ENCODE measurements at regions not wholly inside any gene's neighbourhood (a gene's known extent, or its start where the extent isn't known, plus 50 kb on each side); places are given as distances from the start of the nearest gene placed in this dataset.

DNA sequence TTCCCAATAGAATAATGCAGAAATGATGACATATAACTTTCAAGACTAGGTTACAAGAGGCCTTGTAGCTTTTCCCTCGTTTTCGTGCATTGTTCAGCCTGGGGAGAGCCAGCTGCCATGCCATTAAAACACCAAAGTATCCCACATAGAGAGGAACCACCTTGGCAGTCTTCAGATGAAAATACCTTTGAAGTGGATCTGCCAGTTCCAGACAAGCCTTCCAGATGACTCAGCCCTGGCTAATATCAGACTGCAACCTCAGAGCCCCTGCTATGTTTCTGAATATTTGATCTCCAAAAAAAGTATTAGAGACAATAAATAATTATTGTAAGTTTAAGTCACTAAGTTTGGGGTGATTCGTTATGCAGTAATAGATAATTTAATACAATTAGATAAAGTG, 294.3 kb upstream of the GBE1 start:
- WGBS, 2 donors, result 75 to 77% methylated on average over 3 of the region's 3 CpGs
- no peak for TF ChIP-seq POLR2A (IDR thresholded peaks at IDR 0.05)
- TF ChIP-seq, protein P1, sequence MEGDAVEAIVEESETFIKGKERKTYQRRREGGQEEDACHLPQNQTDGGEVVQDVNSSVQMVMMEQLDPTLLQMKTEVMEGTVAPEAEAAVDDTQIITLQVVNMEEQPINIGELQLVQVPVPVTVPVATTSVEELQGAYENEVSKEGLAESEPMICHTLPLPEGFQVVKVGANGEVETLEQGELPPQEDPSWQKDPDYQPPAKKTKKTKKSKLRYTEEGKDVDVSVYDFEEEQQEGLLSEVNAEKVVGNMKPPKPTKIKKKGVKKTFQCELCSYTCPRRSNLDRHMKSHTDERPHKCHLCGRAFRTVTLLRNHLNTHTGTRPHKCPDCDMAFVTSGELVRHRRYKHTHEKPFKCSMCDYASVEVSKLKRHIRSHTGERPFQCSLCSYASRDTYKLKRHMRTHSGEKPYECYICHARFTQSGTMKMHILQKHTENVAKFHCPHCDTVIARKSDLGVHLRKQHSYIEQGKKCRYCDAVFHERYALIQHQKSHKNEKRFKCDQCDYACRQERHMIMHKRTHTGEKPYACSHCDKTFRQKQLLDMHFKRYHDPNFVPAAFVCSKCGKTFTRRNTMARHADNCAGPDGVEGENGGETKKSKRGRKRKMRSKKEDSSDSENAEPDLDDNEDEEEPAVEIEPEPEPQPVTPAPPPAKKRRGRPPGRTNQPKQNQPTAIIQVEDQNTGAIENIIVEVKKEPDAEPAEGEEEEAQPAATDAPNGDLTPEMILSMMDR (IDR thresholded peaks at IDR 0.05), result no peak

DNA sequence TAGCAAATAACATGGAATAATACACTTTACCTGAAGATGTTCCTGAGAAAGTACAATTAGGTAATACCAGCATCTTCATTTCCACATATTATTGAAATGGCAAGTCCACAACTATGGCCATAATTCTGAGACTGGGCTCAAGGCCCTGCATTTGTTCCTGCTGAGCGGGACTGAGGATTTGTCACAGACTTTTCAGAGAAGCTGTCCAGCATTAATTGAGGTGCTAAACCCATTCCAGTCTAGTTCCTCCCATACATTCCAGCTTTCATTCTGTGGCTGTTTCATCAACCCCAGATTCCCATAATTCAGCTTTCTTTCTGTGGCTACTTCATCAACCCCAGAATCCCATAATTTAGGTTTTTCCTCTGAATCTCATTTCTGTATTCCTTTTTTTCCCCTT, 293.4 kb upstream of the GBE1 start:
- WGBS, 2 donors, result 91 to 100% methylated on average over 1 of the region's 1 CpG
- H3K4me1 ChIP-seq, result no peaks in the 10 kb centered on the region
- H3K36me3 ChIP-seq (ENCODE audit: low read depth, missing control alignments), result no peaks in the 10 kb centered on the region
- DNase-seq, result no peak
- H3K27me3 ChIP-seq, result no peaks in the 10 kb centered on the region
- intact Hi-C loops (cut with DNase I; ENCODE audit: low total_unique reads), result no loop called here
- H3K9me3 ChIP-seq, result no peaks in the 10 kb centered on the region
- TF ChIP-seq, protein P1 (IDR thresholded peaks at IDR 0.05), result no peak
- no peak for TF ChIP-seq POLR2A (IDR thresholded peaks at IDR 0.05)
- H3K27ac ChIP-seq, result no peak overlapping the region
- no peak overlapping the region for H3K4me3 ChIP-seq

More for the DNA sequence above, 294.3 kb upstream of the GBE1 start:
- Histone ChIP-seq H3K27me3 (no peaks in the 10 kb centered on the region), H3K9me3 (no peaks in the 10 kb centered on the region), H3K4me1 (no peaks in the 10 kb centered on the region), H3K36me3 (ENCODE audit: low read depth, missing control alignments) (no peaks in the 10 kb centered on the region), H3K27ac (no peak overlapping the region), H3K4me3 (no peak overlapping the region)
- no peak for DNase-seq
- intact Hi-C loops (cut with DNase I; ENCODE audit: low total_unique reads), result no loop called here

DNA sequence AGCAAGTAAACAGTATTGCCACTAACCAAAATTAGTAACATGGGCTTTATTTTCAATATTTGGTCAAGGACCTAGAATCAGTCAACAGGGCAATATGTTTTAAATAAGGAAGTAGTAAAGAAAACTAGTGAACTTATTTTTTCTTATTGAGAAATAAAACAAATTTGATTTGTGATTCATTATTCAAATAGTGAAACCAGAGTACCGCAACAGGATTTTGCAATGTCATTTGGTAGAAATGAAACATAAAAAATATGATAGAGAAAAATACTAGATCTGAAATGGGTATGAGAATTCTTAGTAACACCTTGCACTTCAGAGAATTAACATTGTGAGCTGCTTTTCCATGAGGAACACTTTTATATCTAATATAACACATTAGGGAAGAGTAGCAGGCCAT, 291.8 kb upstream of the GBE1 start:
- no peaks in the 10 kb centered on the region for H3K27me3 ChIP-seq
- no peak overlapping the region for H3K4me3 ChIP-seq
- no peak for DNase-seq
- 96 to 100% methylated on average over 1 of the region's 1 CpG for WGBS, 2 donors
- H3K27ac ChIP-seq, result no peak overlapping the region
- no peaks in the 10 kb centered on the region for H3K4me1 ChIP-seq
- H3K9me3 ChIP-seq, result no peaks in the 10 kb centered on the region
- intact Hi-C loops (cut with DNase I; ENCODE audit: low total_unique reads), result no loop called here
- TF ChIP-seq, protein P1 (IDR thresholded peaks at IDR 0.05), result no peak
- no peak for TF ChIP-seq POLR2A (IDR thresholded peaks at IDR 0.05)
- no peaks in the 10 kb centered on the region for H3K36me3 ChIP-seq (ENCODE audit: low read depth, missing control alignments)

DNA sequence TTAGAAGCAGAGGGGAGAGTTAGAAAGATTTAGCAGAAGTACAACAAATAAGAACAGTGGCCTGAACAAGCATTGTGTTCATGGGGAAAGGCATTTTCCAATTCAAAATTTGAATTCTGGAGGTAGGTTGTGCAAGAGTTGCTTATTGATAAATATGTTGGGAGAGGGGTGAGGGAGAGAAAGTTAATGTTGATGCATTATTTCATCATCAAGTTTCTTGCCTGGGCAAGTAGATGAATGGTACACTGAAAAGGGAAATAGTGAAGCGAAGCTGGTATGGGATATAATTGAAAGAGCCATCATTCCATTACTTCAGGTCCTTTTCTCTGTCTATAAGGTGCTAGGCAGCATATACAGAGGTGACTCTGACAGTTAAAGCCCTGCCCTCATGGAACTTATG, 288.9 kb upstream of the GBE1 start:
- H3K36me3 ChIP-seq (ENCODE audit: low read depth, missing control alignments), result no peaks in the 10 kb centered on the region
- no peaks in the 10 kb centered on the region for H3K27me3 ChIP-seq
- 90 to 95% methylated on average over 1 of the region's 1 CpG for WGBS, 2 donors
- no peak for TF ChIP-seq POLR2A (IDR thresholded peaks at IDR 0.05)
- TF ChIP-seq, protein P1 (IDR thresholded peaks at IDR 0.05), result no peak
- H3K27ac ChIP-seq, result no peak overlapping the region
- intact Hi-C loops (cut with DNase I; ENCODE audit: low total_unique reads), result no loop called here
- no peaks in the 10 kb centered on the region for H3K9me3 ChIP-seq
- H3K4me1 ChIP-seq, result no peaks in the 10 kb centered on the region
- no peak overlapping the region for H3K4me3 ChIP-seq
- no peak for DNase-seq

DNA sequence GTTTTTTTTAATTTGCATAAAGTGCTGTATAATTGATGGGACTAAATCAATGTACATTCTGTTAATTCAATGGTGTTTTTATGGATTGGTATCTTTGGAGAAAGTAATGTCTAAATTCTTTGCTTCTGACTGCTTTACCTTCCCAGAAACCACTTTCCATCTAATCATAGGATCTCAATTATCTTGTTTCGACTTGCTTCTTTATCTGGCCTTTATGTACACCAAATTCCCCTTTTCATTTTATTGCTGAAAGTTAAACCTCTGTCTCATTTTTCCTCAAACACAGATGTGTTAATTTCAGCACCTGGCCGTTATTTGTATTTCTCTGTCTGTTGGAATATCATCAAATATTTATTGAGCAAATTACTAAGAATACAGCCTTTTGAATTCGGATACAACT, 287.3 kb upstream of the GBE1 start:
- 84 to 87% methylated on average over 3 of the region's 3 CpGs for WGBS, 2 donors
- H3K9me3 ChIP-seq, result no peaks in the 10 kb centered on the region

More for the DNA sequence above, 287.3 kb upstream of the GBE1 start:
- Histone ChIP-seq H3K4me1 (no peaks in the 10 kb centered on the region), H3K27ac (no peak overlapping the region), H3K27me3 (no peaks in the 10 kb centered on the region), H3K36me3 (ENCODE audit: low read depth, missing control alignments) (no peaks in the 10 kb centered on the region), H3K4me3 (no peak overlapping the region)
- TF ChIP-seq, protein P1 (IDR thresholded peaks at IDR 0.05), result no peak
- TF ChIP-seq POLR2A (IDR thresholded peaks at IDR 0.05), result no peak
- intact Hi-C loops (cut with DNase I; ENCODE audit: low total_unique reads), result no loop called here
- no peak for DNase-seq

Measured in testis (tissue), 2 donors.